ENCODE measurements at regions not wholly inside any gene's neighbourhood (a gene's known extent, or its start where the extent isn't known, plus 50 kb on each side); places are given as distances from the start of the nearest gene placed in this dataset.
"Not testable (repeated sequence)": the region's sequence is repeated elsewhere in the genome, so short reads cannot be mapped to it uniquely, and the experiment has no call there.

DNA sequence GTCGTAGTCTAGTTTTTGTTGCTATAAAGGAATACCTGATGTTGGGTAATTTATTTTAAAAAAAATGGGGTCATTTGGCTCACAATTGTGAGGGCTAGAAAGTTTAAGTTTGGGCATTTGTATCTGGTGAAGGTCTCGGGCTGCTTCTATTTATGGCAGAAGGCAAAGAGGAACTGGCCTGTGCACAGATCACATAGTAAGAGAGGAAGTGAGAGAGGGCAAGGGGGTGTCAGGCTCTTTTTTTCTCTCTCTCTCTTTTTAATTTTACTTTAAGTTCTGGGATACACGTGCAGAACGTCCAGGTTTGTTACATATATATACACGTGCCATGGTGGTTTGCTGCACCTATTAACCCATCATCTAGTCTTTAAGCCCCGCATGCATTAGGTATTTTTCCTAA, 453.3 kb downstream of the DIRAS2 start:
- no peak for DNase-seq

DNA sequence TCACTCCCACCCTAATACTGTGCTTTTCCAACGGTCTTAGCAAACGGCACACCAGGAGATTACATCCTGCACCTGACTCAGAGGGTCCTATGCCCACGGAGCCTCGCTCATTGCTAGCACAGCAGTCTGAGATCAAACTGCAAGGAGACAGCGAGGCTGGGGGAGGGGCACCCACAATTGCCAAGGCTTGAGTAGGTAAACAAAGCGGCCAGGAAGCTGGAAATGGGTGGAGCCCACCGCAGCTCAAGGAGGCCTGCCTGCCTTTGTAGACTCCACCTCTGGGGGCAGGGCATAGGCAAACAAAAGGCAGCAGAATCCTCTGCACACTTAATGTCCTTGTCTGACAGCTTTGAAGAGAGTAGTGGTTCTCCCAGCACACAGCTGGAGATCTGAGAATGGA, 450.2 kb downstream of the DIRAS2 start:
- peak; percentile 59 for DNase-seq

DNA sequence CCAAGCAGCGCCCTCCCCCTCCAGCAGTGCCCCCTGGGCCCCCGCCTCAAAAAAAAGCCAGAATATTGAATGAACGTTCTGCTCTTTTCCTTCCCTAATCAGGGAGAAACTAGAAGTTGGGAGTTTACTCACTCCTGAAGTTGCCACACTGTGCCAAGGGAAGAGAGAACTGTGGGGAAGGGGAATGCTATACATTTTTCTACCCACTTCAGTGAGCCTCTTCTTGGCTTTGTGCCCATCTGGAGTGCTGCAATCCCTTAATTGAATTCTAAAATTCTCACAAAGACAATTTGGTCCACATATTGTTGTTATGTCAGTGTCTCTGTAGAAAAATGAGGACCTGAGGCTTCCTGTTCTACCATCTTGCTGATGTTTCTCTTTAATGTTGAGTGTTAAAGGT, 443.7 kb downstream of the DIRAS2 start:
- DNase-seq, result no peak

DNA sequence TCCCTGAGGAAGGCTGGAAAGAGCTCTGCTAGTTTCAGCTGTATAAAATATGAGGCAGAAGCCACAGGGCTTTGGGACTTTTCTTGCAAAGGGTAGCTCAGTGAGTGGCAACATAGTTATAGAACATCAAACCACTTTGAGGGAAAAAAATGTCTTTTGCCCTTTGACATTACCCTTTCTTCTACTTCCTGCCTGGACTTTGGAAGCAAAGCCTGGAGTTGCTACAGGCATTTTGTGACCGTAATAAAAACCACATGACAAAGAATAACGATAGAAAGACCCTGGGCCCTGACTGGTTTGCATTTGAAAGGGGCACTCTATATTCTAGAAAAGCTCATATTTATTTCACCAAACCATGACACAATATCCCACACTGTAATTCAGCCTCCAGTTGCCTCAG, 440.9 kb downstream of the DIRAS2 start:
- DNase-seq, result no peak

DNA sequence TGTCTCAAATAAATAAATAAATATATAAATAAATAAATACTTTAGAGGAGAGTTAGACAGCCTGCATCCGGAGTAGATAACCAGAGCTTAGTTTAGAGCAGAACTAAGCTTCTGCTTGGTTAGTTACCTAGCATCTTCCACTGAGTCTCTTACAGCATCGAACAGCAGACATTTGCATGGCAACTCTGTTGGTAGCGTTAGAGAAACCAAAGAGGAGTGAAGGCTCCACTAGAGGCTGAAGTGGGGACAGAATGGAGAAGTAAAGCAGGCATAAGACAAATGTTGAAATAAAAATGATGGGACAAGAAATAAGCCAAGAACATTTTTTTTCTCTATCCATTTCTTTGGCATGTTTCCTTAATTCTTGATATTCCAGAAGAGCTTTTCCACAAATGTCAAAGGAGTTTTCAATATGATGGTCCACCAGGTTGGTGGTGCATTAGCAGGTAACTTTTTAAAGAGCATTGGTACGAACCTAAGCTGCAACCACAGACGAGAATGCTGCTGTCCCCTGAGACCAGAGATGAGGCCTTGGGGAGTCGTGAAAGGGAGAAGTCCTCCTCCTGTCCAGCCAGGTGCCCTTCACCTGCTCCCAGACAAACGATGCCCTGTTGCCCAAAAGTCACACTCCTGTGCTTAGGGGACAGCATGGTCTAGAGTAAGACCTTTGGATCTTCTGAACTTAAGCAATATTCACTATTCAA, 438.3 kb downstream of the DIRAS2 start:
- no peak for DNase-seq

DNA sequence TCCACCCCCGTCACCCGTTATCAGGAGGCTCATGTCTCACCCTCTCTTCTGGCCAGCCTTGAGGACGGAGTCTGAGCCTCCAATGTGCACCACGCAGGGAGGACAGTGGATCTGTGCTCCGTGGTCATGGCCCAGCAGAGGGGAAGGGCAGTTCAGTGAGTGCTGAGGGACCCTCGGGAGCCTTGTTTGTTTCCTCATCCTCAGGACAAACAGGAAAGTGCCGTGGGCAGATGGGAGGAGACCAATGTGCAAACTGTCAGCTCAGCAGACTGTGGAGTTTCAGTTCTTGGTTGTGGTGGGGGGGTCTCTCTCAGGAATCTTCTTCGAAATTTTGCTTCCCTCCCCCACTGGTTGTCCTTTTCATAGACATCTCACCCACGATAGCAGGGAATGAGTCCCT, 429.6 kb downstream of the DIRAS2 start:
- not testable (repeated sequence) for DNase-seq

DNA sequence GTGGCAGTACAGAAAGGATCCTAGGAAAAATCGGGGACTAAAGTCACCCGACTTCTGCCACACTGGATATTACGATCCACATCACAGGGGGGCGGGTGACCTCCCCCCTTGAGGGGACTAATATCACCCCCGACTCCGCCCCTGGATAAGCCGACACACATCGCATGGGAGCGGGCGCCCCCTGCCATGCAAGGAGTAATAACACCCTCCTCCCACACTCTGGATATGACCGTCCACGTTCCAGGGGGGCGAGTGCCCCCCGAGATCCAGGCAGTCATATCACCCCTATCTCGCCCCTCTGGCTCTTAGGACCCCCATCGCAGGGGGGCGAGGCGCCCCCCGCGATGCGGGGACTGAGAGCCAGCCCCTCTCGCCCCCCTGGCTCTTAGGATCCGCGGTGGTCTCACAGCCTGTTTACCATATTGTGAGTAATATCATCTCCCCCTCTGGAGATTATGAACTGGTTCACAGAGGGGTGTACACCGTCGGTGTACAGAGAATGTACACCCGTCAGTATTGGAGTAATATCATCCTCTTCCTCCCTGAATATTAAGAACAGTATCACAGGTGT, 423.0 kb downstream of the DIRAS2 start:
- DNase-seq, result peak; percentile 42

DNA sequence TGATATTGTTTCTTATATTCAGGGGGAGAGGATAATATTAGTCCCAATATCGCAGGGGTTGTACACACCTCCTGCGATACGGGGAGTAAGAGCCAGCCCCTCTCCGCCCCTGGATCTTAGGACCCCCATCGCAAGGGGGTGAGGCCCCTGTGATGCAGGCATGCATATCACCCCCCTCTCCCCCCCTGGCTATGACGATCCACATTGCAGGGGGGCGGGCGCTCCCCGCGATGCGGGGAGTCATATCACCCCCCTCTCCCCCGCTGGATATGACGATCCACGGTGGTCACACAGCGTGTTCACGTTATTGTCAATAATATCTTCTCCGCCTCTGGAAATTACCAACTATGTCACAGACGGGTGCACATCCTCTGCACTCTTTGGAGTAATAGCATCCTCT, 420.7 kb downstream of the DIRAS2 start:
- not testable (repeated sequence) for DNase-seq

DNA sequence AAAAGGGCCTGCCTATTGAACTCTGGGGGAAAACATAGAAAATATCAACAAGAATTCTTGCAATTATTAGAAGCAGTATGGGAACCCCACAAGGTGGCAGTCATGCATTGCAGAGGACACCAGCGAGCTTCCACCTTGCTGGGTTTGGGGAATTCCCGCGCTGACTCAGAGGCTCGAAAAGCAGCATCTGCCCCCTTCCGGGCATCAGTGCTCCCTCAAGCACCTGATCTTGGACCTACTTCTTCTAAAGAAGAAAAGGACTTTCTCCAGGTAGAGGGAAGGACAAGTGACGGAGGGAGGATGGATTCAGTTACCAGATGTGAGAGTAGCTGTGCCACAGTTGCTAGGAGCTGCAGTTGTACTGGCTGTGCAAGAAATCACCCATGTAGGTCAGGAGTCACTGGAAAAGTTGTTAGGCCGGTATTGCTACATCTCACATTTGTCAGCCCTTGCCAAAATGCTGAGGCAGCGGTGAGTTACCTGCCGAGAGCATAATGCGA, 415.7 kb downstream of the DIRAS2 start:
- DNase-seq, result peak; percentile 50

DNA sequence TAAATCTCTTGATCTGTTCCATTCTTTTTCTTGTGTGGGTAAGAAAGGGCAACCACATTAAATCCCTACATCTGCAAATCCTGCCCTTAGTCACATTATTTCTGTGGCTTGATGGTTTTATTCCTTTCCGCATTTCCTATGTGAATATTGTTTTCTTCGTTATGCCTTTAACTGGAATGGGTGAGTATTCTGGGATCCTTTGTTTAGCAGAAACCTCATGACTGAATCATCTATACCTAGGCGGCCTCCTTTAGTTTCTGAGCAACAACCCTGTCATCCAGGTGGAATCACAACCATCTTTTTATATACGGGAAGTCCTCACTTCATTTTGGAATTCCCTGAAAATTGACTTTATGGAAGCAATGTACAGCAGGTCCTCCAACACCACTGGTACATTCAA, 409.5 kb downstream of the DIRAS2 start:
- not testable (repeated sequence) for DNase-seq

DNA sequence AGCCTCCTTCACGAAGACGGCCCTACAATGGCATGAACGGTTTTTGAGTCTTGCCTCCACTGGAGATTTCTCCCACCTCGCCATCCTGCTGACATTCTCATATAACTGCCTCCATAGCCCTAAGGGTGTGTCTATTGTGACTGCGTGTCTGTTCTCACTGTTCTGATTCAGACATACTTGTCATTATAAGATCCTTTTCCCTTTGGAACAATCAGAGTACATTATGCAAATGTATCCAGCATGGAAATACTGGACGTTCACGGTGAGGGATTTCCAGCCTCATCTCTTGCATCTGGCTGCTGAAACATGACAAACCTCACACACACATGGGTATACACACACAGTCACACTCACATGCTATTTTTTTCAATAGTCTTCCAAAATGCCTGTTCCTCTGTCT, 402.1 kb downstream of the DIRAS2 start:
- no peak for DNase-seq

DNA sequence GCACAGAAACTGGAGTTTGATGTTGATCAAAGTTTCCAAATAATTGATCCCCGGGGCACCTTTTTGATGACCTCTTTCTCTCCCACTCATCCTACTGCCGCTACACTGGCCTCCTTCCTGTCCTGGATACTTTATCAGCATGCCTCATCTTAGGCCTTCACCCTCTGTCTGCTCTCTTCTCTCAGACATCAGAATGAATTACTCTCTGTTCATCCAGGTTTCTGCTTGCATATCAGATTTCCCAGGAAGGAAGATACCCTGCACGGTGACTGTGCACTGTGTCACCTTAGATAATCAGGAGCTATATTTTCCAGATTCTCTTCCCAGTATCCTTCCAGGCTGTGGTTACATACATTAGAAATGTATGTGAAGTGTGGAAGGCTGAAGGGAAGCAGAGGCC, 397.0 kb downstream of the DIRAS2 start:
- DNase-seq, result no peak

DNA sequence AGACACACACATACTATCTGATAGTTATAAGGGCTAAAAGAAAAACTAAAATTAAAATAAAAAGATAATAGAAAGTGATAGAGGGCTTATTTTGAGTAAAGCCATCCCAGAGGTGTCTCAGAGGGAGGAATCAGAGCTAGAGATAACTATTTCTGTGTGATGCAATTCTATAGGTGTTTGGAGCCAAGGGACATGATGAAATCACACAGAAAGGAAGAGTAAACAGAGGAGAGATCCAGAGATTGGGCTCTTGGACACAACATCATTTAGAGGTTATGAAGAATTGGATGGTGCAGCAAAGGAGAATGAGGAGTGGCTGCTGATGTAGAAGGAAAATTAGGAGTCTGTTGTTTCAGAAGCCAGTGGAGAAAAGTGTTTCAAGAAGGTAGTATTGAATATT, 393.5 kb downstream of the DIRAS2 start:
- no peak for DNase-seq

DNA sequence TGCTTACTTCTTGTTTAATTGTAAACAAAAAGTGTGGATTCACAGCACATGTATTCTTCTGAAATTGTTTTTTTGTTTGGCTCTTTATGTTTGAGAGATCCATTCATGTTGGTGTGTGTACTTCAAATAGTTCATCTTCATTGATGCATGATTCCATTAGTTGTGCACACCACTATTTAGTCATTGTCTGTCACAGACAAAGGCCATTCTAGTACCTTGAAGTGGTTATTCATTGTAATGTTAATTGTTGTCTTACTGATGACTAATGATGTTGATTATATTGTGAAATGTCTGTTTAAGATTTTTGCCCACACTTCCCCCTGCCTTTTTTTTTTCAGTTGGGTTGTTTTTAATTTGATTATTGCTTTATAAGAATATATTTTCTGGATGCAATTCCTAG, 391.3 kb downstream of the DIRAS2 start:
- DNase-seq, result no peak

DNA sequence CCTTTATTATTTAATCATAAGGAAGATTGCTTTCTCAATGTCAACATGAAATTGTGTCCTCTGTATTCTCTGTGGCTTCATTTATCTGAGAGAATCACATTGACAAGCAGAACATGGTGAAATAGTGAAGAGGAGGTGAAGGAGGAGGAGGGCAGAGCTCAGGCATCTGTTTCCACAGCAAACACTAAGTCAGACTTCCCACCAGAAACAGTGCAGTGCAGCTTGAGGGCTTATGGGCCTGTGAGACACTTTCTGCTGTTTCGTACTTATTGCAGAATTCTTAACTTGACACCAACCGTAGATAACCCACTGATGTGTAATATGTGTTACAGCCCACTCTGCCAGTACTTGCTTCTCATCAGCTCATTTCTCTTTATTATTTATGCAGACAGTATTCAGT, 386.3 kb downstream of the DIRAS2 start:
- no peak for DNase-seq

DNA sequence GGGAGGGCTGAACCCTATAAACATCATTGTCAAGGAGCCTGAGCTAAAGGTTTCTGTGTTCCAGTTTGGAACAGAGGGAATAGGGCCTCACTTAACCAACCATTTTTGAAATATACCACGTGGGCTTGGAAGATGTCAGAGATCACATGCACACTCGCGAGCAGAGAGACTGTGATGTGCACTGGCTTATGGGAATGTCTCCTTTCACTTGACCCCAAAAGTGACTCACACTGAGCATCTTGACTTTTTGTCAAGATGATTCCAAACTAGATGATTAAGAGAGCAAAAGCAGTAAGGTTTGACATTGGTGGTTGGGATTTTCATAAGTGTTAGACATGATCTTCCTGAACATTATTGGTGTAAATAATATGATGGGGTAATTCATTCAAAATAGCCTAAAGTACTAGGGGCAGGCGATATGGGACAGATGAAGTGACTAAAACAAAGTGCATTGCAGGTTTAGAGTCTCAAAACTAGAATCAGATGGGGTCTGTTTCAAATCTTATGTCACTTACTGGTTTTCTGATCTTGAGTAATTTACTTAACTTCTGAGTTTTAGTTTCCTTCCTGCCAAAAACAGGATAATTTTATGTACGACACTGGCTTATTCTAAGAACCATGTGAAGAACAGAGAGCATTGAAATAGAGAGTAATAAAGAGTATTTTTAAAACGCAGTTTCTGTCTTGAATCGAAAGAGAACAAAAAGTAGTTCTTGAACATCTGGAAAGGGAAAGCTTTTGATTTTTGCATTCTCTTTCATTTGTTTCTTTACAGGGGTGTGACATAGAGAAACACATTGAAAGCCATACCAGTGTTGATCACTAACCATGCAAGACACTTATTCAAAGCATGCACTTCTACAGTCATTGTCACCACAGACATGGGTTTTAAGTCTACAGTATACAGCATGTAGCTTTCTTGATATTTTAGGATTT, 383.0 kb downstream of the DIRAS2 start:
- no peak for DNase-seq

DNA sequence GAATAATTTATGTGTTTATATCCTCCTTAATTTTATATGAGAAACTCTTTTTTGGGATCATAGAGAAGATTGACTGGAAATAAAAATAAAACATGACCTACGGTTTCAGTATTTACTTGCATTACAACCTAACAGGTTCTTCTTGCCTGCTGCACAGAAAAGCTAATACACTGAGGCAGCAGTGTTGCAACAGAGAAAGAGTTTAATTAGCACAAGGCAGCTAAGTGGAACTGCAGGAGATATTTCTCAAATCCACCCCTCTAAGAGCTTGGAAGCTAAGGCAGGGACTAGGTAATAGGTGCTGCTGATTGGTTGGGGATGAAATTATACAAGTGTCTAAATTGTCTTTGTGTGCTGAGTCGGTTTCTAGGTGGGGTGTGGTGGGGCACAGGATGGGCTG, 380.9 kb downstream of the DIRAS2 start:
- DNase-seq, result no peak

DNA sequence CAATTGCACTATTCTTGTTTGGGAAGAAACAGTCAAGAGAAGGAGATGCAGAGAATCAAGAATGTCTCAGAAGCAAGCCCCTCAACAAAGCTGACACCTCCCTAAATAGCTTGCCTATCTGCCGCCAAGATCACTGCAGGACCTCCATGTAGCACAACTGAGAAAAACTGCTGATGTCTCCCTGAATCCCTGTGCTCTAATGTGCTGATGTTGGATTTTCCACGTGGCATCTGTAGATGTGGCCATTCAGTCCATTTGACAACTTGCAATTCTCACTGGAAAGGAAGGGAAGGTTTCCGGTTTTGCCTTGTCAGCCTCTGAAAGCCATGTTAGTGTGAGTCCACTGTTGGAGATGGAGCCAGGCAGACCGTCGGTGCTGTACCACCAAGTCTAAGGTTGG, 374.0 kb downstream of the DIRAS2 start:
- DNase-seq, result no peak

DNA sequence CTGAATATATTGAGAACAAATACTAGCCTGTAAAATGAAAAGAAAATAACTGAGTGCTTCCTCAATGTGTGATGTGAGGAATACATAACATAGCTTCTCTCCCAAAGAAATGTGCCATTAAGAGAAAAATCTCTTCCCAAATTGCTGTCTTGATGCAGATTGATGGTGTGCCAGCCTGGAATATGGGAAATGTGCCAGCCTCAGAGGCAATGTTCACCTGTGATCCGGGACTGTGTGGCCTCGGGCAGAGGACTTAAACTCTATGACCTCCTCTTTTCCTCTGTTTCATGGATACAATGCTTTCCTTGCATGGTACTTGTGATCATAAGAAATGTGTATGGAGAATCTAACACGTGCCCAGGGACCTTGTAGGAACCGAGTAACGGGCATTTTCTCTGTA, 370.9 kb downstream of the DIRAS2 start:
- no peak for DNase-seq

DNA sequence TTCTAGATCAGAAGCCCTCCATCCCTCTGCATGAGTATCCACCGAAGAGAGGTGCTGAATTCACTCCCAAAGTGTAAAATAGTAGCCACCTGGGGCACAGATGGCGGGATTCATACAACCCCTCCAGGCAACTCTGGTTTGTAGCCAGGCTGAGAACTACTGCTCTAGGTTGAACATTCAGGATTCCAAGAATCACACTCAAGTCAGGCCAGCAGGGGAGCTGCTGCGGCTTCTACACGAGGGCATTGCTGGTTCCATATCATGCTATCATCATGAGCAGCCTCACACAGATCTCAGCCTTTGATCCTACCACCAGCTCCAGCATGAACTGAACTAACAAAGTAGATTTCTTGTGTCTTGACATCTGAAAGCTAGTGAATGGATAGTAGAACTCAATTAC, 367.9 kb downstream of the DIRAS2 start:
- DNase-seq, result no peak

DNA sequence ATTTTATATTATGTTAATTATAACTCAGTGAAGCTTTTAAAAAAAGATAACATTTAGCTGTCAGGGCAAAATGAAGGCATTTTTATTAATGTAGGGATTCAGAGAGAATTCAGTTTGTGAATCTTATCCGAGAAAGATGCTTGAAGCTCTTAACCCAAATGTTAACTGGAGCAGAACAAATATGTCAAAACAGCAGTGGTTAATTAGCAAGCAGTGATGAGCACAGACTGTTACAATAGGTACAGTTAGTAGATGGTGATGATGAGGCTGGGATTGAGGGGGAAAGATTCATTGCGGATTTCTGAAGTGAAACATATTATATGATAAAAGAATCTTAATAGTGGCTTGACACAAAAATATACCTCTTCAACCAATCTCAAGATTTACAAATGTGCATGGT, 356.7 kb downstream of the DIRAS2 start:
- no peak for DNase-seq

DNA sequence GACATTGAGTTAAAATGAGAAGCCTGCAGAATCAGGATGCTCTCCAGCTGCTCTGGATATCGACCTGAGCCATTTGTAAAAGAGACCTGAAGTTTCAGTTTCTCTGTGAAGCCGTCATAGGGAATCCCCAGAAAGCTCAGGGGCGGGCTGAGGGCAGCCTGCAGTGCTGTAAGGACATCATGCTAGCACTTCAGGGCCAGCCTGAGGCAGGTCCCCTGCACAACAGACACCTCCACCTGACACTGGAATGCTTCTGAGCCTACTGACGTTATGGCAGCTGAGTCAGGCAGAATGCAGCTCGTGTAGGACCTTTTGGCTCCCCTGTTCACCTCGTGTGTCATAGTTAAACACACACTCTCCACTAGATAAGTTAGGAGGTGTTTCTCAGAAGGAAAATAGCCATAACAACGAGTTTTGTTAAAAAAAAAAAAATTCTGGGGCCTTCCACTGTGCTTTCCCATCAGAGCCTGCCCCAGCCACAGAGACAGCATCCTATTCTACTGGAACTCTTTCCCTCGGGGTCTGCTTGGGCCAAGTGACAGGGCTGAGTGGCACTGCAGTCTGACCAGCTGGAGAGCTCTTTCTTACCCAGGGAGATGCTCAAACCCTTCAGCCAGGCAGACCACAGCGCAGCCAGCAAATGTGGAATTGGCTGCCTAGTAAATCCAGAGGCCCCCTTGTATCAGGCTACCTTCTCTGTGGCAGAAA, 354.9 kb downstream of the DIRAS2 start:
- no peak for DNase-seq

DNA sequence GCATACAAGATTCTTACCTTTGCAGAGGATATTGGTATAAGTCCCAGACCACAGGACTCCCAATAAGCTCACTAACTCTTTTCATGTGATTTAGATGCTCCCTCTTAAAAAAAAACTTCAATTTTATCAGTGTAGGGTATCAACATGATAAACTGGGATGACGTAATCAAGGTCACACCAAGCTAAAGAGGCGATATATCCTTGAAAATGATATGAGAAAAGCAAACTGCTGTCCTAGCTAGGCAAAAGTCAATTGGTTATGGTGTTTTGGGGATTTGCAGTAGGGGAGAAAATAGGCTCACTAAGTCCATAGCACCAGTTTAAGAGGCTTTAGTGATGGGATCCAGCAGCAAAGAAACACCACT, 354.4 kb downstream of the DIRAS2 start:
- DNase-seq, result no peak
